Gastroesophageal sphincter (tissue), 4 donors: ENCODE measurements at regions not wholly inside any gene's neighbourhood (a gene's known extent, or its start where the extent isn't known, plus 50 kb on each side); places are given as distances from the start of the nearest gene placed in this dataset.
"Not testable (repeated sequence)": the region's sequence is repeated elsewhere in the genome, so short reads cannot be mapped to it uniquely, and the experiment has no call there.

Experiments used
- ATAC-seq: fragments of 150-250 bp; one replicate; pipeline ENCODE4 v1.9.1; 2016; ENCODE audit warnings: mild to moderate bottlenecking, moderate library complexity
- H3K27ac ChIP-seq, 4 donors: fragments of 200-600 bp; sonication (generic) in 3 of 4; 1 replicate in 3 of 4; 2 replicates in 1 of 4; pipeline ENCODE4 v1.5.1; 2016 to 2019
- H3K27me3 ChIP-seq: fragments of 200-600 bp; sonication (generic); one replicate; pipeline ENCODE4 v1.5.1; 2019
- H3K36me3 ChIP-seq, 2 donors: fragments of 200-600 bp; sonication (generic); one replicate each; pipeline ENCODE4 v1.5.1; 2019; ENCODE audit warnings: control low read depth in 1 of 2
- H3K4me1 ChIP-seq, 3 donors: fragments of 200-600 bp; sonication (generic); 1 replicate in 2 of 3; 2 replicates in 1 of 3; pipeline ENCODE4 v1.5.1; 2016 to 2019; ENCODE audit warnings: control low read depth in 2 of 3
- H3K4me3 ChIP-seq, 2 donors: fragments of 200-600 bp; sonication (generic); one replicate each; pipeline ENCODE4 v1.5.1; 2019; ENCODE audit warnings: mild to moderate bottlenecking in 1 of 2, moderate library complexity in 1 of 2
- H3K9me3 ChIP-seq, 3 donors: fragments of 200-600 bp; sonication (generic); one replicate each; pipeline ENCODE4 v1.5.1; 2017 to 2019; ENCODE audit warnings: control low read depth in 2 of 3
- CTCF ChIP-seq, 4 experiments: fragments of 200-600 bp in 2 of 4; fragments of 450-650 bp in 2 of 4; sonication (generic) in 1 of 4; IDR thresholded peaks; one replicate each; pipeline ENCODE4 v1.5.1; 2017 to 2019; ENCODE audit warnings: antibody characterized with exemption in 4 of 4, mild to moderate bottlenecking in 2 of 4, moderate library complexity in 2 of 4
- EP300 ChIP-seq: sonication (generic); formaldehyde crosslinking; IDR thresholded peaks from one replicate; pipeline ENCODE4 v1.6.1; 2017; ENCODE audit warnings: antibody characterized with exemption, mild to moderate bottlenecking
- POLR2A ChIP-seq, 2 donors: fragments of 450-650 bp; IDR thresholded peaks; one replicate each; pipeline ENCODE4 v1.6.1; 2017; ENCODE audit warnings: antibody characterized with exemption in 2 of 2, mild to moderate bottlenecking in 2 of 2, moderate library complexity in 1 of 2
- POLR2AphosphoS5 ChIP-seq: sonication (generic); formaldehyde crosslinking; IDR thresholded peaks from one replicate; pipeline ENCODE4 v1.6.1; 2017; ENCODE audit warnings: antibody characterized with exemption
- WGBS, 2 donors: methylation state at CpG; one replicate each; pipeline ENCODE4 v1.1.5; 2018; ENCODE audit warnings: low coverage in 1 of 2; 5-methylcytosine and 5-hydroxymethylcytosine counted together

GRCh38 chr15:96869122-96869521, 538.6 kb downstream of the NR2F2 start:
- ATAC-seq = no peak
- 73 to 100% methylated on average over 1 of the region's 1 CpG for WGBS, 2 donors

GRCh38 chr15:96869790-96870189, 539.3 kb downstream of the NR2F2 start:
- Histone ChIP-seq H3K36me3 (no peaks in the 10 kb centered on the region), H3K9me3 (peaks cover 0 to 13% (median 0%) of the 10 kb centered on the region in 3 donors), H3K27me3 (no peaks in the 10 kb centered on the region), H3K4me3 (no peak overlapping the region), H3K4me1 (no peaks in the 10 kb centered on the region), H3K27ac (no peak overlapping the region)
- no peak for ATAC-seq
- WGBS, 2 donors = 50 to 58% methylated on average over 1 of the region's 1 CpG
- no peak for TF ChIP-seq CTCF (IDR thresholded peaks at IDR 0.05)
- no peak for TF ChIP-seq POLR2A (IDR thresholded peaks at IDR 0.05)
- no peak for TF ChIP-seq POLR2AphosphoS5
- TF ChIP-seq EP300 = no peak

More at GRCh38 chr15:96869122-96869521, 538.6 kb downstream of the NR2F2 start:
- H3K36me3 ChIP-seq = no peaks in the 10 kb centered on the region
- H3K9me3 ChIP-seq = peaks cover 0 to 13% (median 0%) of the 10 kb centered on the region in 3 donors
- no peak for TF ChIP-seq EP300
- TF ChIP-seq POLR2A (IDR thresholded peaks at IDR 0.05) = no peak
- TF ChIP-seq CTCF (IDR thresholded peaks at IDR 0.05) = no peak
- TF ChIP-seq POLR2AphosphoS5 = no peak
- H3K4me3 ChIP-seq = no peak overlapping the region
- H3K4me1 ChIP-seq = no peaks in the 10 kb centered on the region
- H3K27ac ChIP-seq = no peak overlapping the region
- H3K27me3 ChIP-seq = no peaks in the 10 kb centered on the region

- ATAC-seq = no peak
- Histone ChIP-seq H3K36me3 (no peaks in the 10 kb centered on the region), H3K4me1 (no peaks in the 10 kb centered on the region), H3K27ac (no peak overlapping the region), H3K27me3 (no peaks in the 10 kb centered on the region), H3K4me3 (no peak overlapping the region), H3K9me3 (peaks cover 0 to 13% (median 0%) of the 10 kb centered on the region in 3 donors)
- WGBS, 2 donors = 87 to 100% methylated on average over 1 to 7 of the region's 8 CpGs
- no peak for TF ChIP-seq EP300
- no peak for TF ChIP-seq POLR2AphosphoS5
- TF ChIP-seq POLR2A (IDR thresholded peaks at IDR 0.05) = no peak
- no peak for TF ChIP-seq CTCF (IDR thresholded peaks at IDR 0.05)
These were observed 540.1 kb downstream of the NR2F2 start for GRCh38 chr15:96870580-96870979.

- not testable (repeated sequence) for H3K36me3 ChIP-seq, H3K27ac ChIP-seq, H3K27me3 ChIP-seq, H3K9me3 ChIP-seq, H3K4me3 ChIP-seq, H3K4me1 ChIP-seq, ATAC-seq
- WGBS, 2 donors = 90 to 91% methylated on average over 6 of the region's 6 CpGs
These were observed 546.9 kb downstream of the NR2F2 start for GRCh38 chr15:96877442-96877841.

- Histone ChIP-seq H3K9me3 (no peaks in the 10 kb centered on the region), H3K27ac (no peak overlapping the region), H3K4me3 (no peak overlapping the region), H3K36me3 (no peaks in the 10 kb centered on the region), H3K27me3 (no peaks in the 10 kb centered on the region), H3K4me1 (no peaks in the 10 kb centered on the region)
- ATAC-seq = no peak
- 92% methylated on average over 2 of the region's 2 CpGs; no CpG with 5 or more reads in 1 of the 2 donors for WGBS, 2 donors
- TF ChIP-seq POLR2A (IDR thresholded peaks at IDR 0.05) (no peak), POLR2AphosphoS5 (no peak), CTCF (IDR thresholded peaks at IDR 0.05) (no peak), EP300 (no peak)
These were observed 547.6 kb downstream of the NR2F2 start for GRCh38 chr15:96878129-96878528.
